ENCODE measurements at regions not wholly inside any gene's neighbourhood (a gene's known extent, or its start where the extent isn't known, plus 50 kb on each side); places are given as distances from the start of the nearest gene placed in this dataset.

- no peak for TF ChIP-seq CTCF (IDR thresholded peaks at IDR 0.05; ENCODE audit: low read length)
- no peak for TF ChIP-seq EZH2 (IDR thresholded peaks at IDR 0.05; ENCODE audit: borderline replicate concordance, low read length)
Observed at GRCh38 chr1:68320349-68320748, 88.0 kb upstream of the WLS start.

All from OCI-LY1 (cell line).